Peyer's patch (tissue), 4 donors: ENCODE measurements at regions not wholly inside any gene's neighbourhood (a gene's known extent, or its start where the extent isn't known, plus 50 kb on each side); places are given as distances from the start of the nearest gene placed in this dataset.

Source experiments
- POLR2A ChIP-seq, 2 donors: fragments of 450-650 bp; IDR thresholded peaks; one replicate each; pipeline ENCODE4 v1.5.1; 2017; ENCODE audit warnings: antibody characterized with exemption in 2 of 2, mild to moderate bottlenecking in 2 of 2, moderate library complexity in 2 of 2
- TF ChIP-seq, protein P1 (sequence below), 6 experiments: fragments of 450-650 bp in 4 of 6; fragments of 200-600 bp in 2 of 6; sonication (generic) in 1 of 6; IDR thresholded peaks; one replicate each; pipeline ENCODE4 v1.5.1; 2017 to 2019; ENCODE audit warnings: antibody characterized with exemption in 6 of 6, mild to moderate bottlenecking in 3 of 6, moderate library complexity in 1 of 6

DNA sequence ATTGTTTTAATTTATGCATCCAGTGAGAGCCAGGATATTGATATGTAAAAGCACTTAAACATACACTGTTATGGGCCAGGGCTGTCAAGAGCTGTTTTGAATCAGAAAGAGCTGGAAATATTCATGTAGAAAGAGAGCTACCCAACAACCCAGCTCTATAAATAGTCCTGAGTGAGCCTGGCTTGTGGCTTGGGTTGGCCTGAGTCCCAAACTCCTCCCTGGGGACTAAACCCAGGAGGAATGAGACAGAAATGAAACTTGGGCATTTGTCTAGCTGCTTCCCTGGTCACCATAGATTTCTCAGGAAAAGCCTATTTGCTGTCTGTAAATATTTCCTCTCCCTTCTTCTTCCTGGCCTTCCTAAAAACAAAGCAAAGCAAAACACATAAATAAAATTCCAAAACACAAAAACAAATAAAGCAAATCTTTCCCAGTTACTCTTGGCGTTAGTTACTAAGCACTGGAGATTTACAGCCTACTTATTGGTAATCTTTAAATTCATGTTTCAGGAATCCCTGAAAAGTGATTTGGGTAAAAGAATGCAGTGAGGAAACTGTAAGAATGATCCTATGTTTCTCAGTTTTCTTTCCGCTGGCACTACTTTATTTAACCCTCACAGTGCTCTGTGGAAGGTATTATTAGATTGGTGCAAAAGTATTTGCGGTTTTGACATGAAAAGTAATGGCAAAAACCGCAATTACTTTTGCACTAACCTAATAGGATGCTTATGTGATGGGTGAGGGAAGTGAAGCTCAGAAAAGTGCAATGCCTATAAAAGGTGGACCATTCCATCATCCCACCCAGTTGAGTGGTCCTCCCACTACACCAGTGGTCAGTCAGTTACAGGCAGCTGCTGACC is 111.8 kb downstream of the CARTPT start:
- no peak for TF ChIP-seq POLR2A (IDR thresholded peaks at IDR 0.05)
- TF ChIP-seq, protein P1, sequence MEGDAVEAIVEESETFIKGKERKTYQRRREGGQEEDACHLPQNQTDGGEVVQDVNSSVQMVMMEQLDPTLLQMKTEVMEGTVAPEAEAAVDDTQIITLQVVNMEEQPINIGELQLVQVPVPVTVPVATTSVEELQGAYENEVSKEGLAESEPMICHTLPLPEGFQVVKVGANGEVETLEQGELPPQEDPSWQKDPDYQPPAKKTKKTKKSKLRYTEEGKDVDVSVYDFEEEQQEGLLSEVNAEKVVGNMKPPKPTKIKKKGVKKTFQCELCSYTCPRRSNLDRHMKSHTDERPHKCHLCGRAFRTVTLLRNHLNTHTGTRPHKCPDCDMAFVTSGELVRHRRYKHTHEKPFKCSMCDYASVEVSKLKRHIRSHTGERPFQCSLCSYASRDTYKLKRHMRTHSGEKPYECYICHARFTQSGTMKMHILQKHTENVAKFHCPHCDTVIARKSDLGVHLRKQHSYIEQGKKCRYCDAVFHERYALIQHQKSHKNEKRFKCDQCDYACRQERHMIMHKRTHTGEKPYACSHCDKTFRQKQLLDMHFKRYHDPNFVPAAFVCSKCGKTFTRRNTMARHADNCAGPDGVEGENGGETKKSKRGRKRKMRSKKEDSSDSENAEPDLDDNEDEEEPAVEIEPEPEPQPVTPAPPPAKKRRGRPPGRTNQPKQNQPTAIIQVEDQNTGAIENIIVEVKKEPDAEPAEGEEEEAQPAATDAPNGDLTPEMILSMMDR (IDR thresholded peaks at IDR 0.05): no peak
